Hepatocyte (in vitro differentiated cells): ENCODE measurements at regions not wholly inside any gene's neighbourhood (a gene's known extent, or its start where the extent isn't known, plus 50 kb on each side); places are given as distances from the start of the nearest gene placed in this dataset.

Source experiments
- EZH2 ChIP-seq: fragments of 200-600 bp; sonication (generic); IDR thresholded peaks from 2 replicates; pipeline ENCODE4 v1.6.1; 2016; ENCODE audit warnings: antibody characterized with exemption, mild to moderate bottlenecking, borderline replicate concordance
- EZH2phosphoT487 ChIP-seq: fragments of 200-600 bp; sonication (generic); IDR thresholded peaks from one replicate; pipeline ENCODE4 v1.6.1; 2018; ENCODE audit warnings: antibody characterized with exemption, mild to moderate bottlenecking, low read depth, moderate library complexity; ENCODE audit not compliant: unreplicated experiment, severe bottlenecking
- TF ChIP-seq, protein P1 (sequence below): fragments of 200-600 bp; sonication (generic); IDR thresholded peaks from 2 replicates; pipeline ENCODE4 v1.5.1; 2016; ENCODE audit warnings: antibody characterized with exemption, mild to moderate bottlenecking; ENCODE audit not compliant: poor library complexity

DNA sequence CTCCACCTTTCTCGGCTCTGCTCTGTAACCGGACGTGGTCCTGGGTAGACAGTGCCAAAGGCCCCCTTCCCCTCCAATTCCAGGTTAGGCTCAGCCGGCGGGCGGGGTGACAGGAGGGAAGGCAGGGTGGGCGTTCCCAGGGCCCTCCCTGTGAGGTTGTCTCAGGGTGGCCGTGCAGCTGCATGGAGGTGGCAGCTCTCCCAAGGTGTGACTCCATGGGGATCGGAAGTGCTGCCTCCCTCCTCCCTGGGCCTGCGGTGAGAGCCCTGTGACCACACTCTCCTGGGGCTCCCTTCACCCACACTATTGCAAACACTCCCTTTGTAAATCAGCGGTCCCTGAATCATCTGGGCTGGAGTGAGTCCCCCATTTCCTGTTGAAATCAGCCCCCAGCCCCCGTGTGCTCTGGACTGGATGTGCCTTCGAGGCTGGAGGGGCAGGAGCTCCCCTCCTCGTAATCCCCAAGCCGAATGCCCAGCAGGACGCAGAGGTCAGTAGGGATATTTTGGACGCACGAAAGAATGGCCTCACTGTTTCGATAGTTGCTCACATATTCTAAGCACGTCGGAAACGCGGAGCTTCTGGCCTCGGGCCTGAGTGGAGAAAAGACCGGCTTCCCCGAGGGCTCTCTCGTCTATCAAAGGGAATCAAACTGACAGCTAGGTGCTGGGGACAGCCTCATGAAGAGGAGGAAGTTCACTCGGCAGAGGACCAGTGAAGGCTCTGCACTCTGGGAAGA, 107.6 kb upstream of the COL5A1 start:
- TF ChIP-seq, protein P1, sequence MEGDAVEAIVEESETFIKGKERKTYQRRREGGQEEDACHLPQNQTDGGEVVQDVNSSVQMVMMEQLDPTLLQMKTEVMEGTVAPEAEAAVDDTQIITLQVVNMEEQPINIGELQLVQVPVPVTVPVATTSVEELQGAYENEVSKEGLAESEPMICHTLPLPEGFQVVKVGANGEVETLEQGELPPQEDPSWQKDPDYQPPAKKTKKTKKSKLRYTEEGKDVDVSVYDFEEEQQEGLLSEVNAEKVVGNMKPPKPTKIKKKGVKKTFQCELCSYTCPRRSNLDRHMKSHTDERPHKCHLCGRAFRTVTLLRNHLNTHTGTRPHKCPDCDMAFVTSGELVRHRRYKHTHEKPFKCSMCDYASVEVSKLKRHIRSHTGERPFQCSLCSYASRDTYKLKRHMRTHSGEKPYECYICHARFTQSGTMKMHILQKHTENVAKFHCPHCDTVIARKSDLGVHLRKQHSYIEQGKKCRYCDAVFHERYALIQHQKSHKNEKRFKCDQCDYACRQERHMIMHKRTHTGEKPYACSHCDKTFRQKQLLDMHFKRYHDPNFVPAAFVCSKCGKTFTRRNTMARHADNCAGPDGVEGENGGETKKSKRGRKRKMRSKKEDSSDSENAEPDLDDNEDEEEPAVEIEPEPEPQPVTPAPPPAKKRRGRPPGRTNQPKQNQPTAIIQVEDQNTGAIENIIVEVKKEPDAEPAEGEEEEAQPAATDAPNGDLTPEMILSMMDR = no peak
- TF ChIP-seq EZH2 = no peak
- no peak for TF ChIP-seq EZH2phosphoT487
